Upper lobe of right lung (tissue), 1 donor: ENCODE measurements at regions not wholly inside any gene's neighbourhood (a gene's known extent, or its start where the extent isn't known, plus 50 kb on each side); places are given as distances from the start of the nearest gene placed in this dataset.
"Not testable (repeated sequence)": the region's sequence is repeated elsewhere in the genome, so short reads cannot be mapped to it uniquely, and the experiment has no call there.

Source experiments
- ATAC-seq: fragments of 200-7000 bp; cut with Tn5 transposase; one replicate; pipeline ENCODE4 v1.9.1; 2020; ENCODE audit warnings: mild to moderate bottlenecking, moderate library complexity
- DNase-seq: peaks from one replicate; pipeline ENCODE4 v3.0.0-alpha.2; 2020
- H3K27ac ChIP-seq: fragments of 200-600 bp; one replicate; pipeline ENCODE4 v1.8.0; 2022
- H3K27me3 ChIP-seq: fragments of 200-600 bp; one replicate; pipeline ENCODE4 v1.8.0; 2022; ENCODE audit warnings: mild to moderate bottlenecking
- H3K36me3 ChIP-seq: fragments of 200-600 bp; one replicate; pipeline ENCODE4 v1.8.0; 2022
- H3K4me1 ChIP-seq: fragments of 200-600 bp; one replicate; pipeline ENCODE4 v1.8.0; 2022
- H3K4me3 ChIP-seq: fragments of 200-600 bp; one replicate; pipeline ENCODE4 v1.8.0; 2022; ENCODE audit warnings: mild to moderate bottlenecking
- H3K9me3 ChIP-seq: fragments of 200-600 bp; one replicate; pipeline ENCODE4 v1.8.0; 2022
- intact Hi-C: fragments of 100-400 bp; cut with DNase I; formaldehyde crosslinking; loops from one replicate; pipeline ENCODE4 v1.11.0; 2022
- TF ChIP-seq, protein P1 (sequence below): fragments of 200-600 bp; IDR thresholded peaks from one replicate; pipeline ENCODE4 v1.8.0; 2022; ENCODE audit warnings: antibody characterized with exemption
- donor health status: DM: no; HTN: yes; CAD: no; lungs with severe emphysema.

DNA sequence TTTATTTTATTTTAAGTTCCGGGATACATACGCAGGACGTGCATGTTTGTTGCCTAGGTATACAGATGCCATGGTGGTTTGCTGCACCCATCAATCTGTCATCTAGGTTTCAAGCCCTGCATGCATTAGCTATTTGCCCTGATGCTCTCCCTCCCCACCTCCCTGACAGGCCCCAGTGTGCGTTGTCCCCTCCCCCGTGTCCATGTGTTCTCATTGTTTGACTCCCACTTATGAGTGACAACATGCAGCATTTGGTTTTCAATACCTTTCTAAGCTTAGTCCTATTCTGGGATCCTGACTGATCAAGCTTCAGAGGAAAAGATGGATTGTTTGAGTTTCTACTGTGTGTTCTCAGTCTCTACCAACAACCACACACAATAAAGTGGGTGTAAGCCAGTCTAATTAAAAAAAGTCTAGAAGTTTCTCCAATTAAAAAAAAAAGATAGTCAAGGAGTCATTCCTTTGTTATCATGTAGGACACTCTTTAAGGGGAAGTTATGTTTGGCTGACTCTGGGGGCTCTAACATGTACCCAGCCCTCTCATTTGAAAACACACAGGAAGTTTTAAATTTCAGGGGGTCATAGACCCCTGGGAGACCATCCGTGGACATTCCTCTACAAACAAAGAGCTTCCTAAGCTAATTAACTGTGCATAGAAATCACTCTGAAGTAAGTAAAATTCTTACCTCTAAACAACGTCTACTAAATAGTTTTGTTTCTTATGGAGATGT is 66.3 kb upstream of the ADAMTS18 start:
- H3K36me3 ChIP-seq, result no peaks in the 10 kb centered on the region
- TF ChIP-seq, protein P1, sequence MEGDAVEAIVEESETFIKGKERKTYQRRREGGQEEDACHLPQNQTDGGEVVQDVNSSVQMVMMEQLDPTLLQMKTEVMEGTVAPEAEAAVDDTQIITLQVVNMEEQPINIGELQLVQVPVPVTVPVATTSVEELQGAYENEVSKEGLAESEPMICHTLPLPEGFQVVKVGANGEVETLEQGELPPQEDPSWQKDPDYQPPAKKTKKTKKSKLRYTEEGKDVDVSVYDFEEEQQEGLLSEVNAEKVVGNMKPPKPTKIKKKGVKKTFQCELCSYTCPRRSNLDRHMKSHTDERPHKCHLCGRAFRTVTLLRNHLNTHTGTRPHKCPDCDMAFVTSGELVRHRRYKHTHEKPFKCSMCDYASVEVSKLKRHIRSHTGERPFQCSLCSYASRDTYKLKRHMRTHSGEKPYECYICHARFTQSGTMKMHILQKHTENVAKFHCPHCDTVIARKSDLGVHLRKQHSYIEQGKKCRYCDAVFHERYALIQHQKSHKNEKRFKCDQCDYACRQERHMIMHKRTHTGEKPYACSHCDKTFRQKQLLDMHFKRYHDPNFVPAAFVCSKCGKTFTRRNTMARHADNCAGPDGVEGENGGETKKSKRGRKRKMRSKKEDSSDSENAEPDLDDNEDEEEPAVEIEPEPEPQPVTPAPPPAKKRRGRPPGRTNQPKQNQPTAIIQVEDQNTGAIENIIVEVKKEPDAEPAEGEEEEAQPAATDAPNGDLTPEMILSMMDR, result no peak
- H3K9me3 ChIP-seq, result no peaks in the 10 kb centered on the region
- H3K27ac ChIP-seq, result no peak overlapping the region
- H3K27me3 ChIP-seq, result no peaks in the 10 kb centered on the region
- intact Hi-C loops, result no loop called here
- no peak overlapping the region for H3K4me3 ChIP-seq
- DNase-seq, result no peak
- no peak for ATAC-seq
- no peaks in the 10 kb centered on the region for H3K4me1 ChIP-seq

DNA sequence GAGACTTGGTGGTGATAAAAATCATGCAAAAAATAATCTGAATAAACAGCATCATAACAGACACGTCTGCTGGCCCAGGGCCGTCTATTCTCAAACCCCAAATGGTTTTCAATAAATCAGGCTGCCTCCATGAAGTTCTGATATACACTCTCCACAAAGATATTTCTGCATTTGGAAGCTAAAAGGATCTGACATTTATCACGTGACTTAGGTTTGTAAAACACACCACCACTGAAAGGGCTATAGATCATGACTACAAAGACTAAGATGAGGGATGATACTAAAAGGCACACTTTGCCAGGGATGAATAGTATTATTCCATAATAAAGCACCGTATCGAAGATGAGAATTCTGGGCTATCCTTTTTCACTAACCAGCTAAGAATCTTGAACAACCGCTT is 67.6 kb upstream of the ADAMTS18 start:
- ATAC-seq, result no peak
- H3K27me3 ChIP-seq, result no peaks in the 10 kb centered on the region
- H3K36me3 ChIP-seq, result no peaks in the 10 kb centered on the region
- no peaks in the 10 kb centered on the region for H3K4me1 ChIP-seq
- no peaks in the 10 kb centered on the region for H3K9me3 ChIP-seq
- TF ChIP-seq, protein P1, result no peak
- H3K4me3 ChIP-seq, result no peak overlapping the region
- no peak overlapping the region for H3K27ac ChIP-seq
- intact Hi-C loops, result no loop called here
- no peak for DNase-seq

DNA sequence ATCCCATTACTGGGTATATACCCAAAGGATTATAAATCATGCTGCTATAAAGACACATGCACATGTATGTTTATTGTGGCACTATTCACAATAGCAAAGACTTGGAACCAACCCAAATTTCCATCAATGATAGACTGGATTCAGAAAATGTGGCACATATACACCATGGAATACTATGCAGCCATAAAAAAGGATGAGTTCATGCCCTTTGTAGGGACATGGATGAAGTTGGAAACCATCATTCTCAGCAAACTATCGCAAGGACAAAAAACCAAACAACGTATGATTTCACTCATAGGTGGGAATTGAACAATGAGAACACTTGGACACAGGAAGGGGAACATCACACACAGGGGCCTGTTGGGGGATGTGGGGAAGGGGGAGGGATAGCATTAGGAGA is 71.7 kb upstream of the ADAMTS18 start:
- H3K4me3 ChIP-seq, H3K36me3 ChIP-seq, H3K4me1 ChIP-seq, H3K27ac ChIP-seq, H3K9me3 ChIP-seq, H3K27me3 ChIP-seq, ATAC-seq, intact Hi-C loops, DNase-seq: not testable (repeated sequence)

DNA sequence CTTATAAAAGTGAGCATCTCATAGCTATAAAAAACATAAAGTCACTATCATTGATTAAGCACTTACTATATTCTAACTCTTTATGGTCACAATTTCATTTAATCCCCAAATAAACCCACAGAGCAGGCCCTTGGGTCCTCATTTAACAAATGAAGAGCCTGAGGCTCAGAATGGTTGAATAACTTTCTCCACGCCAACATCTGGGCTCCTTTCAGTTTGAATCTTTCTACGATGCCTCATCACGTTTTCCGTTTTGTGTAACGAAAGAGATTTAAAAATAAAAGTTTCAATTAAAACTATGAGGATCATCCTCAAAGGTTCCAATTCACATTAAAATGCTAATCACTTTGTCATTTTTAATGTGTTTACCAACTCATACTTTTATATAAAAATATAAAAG is 74.2 kb upstream of the ADAMTS18 start:
- Histone ChIP-seq H3K27ac (no peak overlapping the region), H3K9me3 (no peaks in the 10 kb centered on the region), H3K4me3 (no peak overlapping the region), H3K36me3 (no peaks in the 10 kb centered on the region), H3K4me1 (no peaks in the 10 kb centered on the region), H3K27me3 (no peaks in the 10 kb centered on the region)
- intact Hi-C loops, result no loop called here
- ATAC-seq (no peak), DNase-seq (no peak)
- TF ChIP-seq, protein P1, result no peak

DNA sequence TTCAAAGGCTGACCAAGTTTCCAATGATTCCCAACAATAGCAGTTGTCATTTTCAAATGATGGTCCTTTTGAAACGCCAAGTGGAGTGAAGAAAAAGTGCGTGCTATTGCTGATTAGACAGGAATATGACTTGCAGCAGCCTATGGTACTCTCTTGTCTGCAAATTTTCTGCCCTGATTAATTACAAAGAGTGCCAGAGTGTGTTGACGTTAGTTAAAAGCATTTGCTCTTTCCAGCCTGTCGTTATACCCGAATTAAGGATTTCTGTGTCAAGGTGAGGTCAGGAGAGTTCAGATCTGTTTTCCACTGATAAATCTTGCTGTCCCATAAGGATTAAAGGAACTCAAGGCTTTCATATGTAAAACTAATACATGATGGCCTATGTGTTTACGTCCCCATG is 75.0 kb upstream of the ADAMTS18 start:
- Histone ChIP-seq H3K36me3 (no peaks in the 10 kb centered on the region), H3K27me3 (no peaks in the 10 kb centered on the region), H3K27ac (no peak overlapping the region), H3K9me3 (no peaks in the 10 kb centered on the region), H3K4me1 (no peaks in the 10 kb centered on the region), H3K4me3 (no peak overlapping the region)
- no peak for ATAC-seq
- no peak for DNase-seq
- intact Hi-C loops, result no loop called here
- TF ChIP-seq, protein P1, result no peak

DNA sequence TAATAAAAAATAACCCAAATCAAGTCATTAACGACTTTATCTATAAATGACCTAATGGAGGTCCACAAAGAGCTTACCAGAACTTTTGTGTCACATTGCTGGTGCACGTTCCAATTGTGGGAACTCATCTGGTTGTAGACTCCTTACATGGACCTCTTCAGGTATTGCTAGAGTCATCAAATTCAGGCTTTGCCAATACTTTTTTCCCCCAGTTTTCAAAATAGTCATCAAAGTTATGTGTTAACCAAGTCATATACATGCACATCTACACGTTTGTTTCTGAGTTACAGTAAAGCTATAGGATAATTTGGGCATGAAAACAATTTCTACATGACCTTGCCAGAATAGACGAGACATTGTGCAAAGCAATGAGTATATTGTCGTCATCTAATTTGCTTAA is 76.2 kb upstream of the ADAMTS18 start:
- ATAC-seq, result no peak

More for the DNA sequence above, 76.2 kb upstream of the ADAMTS18 start:
- no peaks in the 10 kb centered on the region for H3K4me1 ChIP-seq
- no peaks in the 10 kb centered on the region for H3K9me3 ChIP-seq
- TF ChIP-seq, protein P1, result no peak
- intact Hi-C loops, result no loop called here
- no peak overlapping the region for H3K4me3 ChIP-seq
- no peak overlapping the region for H3K27ac ChIP-seq
- DNase-seq, result no peak
- no peaks in the 10 kb centered on the region for H3K27me3 ChIP-seq
- H3K36me3 ChIP-seq, result no peaks in the 10 kb centered on the region
